ENCODE measurements at regions not wholly inside any gene's neighbourhood (a gene's known extent, or its start where the extent isn't known, plus 50 kb on each side); places are given as distances from the start of the nearest gene placed in this dataset.

DNA sequence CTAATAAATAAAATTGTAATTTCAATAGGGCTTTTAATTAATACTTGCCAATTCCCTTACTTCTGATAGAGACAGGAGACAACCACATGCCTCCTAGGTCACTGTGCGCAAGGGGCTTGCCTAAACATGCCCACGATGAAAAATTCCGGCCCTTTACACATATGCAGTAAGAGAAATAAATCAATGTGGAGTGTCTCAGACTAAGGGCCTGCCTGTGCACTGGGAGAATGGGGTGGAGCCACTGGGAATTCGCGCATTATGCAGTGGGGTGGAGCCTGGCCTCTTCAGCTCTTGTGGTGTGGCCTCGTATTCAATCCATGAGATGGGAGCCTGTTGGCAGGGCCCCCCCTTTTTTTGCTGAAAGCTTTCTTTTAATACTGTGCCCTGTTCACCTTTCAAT is 484.5 kb downstream of the PDGFC start:
- DNase-seq, result no peak

DNA sequence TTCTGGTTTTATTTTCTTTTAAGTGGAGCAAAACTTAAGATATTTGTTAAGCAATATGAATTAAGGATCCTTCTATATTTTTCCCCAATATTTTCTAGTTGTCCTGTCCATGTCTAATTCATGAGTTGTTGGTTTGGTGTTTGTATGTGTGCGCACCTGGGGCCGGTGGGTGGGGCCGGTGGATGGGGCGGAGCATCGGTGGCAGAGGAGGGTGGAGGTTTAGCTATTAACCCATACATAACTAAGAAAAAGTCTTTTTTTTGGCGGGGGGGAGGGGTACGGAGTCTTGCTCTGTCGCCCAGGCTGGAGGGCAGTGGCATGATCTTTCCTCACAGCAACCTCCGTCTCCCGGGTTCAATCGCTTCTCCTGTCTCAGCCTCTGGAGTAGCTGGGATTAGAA is 489.8 kb downstream of the PDGFC start:
- no peak for DNase-seq

DNA sequence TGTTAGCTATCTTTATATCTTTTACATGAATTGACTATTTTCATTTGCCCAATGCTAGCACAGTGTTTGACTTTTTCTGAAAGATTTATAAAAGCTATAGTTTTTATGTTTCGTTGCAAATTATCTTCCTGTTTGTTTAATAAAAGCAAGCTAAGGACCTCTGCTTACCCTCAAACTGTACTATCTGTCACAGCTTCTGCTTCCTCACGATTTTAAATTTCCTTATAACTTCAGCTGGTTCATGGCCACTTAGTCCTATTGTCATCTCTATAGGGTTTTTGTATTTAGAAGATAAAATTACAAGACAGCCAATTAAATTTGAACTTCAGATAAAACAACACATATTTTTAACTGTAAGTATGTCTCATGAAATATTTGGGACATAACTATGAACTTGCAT is 494.0 kb downstream of the PDGFC start:
- no peak for DNase-seq

DNA sequence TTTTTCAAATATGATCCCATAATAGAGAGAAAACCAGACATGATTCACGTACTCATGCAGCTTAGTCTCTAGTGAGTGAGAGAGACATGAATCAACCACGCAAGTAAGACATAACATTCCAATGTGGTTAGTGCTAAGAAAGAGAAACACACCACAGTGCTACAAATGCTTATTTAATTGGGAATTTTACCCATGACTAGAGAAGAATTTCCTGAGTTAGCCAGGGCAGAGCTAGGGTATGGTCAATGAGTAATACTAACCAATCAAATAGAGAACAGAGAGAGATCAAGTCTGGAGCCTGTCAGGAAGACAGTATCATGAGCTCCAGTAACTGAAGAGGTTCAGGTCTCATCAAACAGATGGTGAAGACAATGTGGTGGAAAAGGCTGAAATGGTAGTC is 495.2 kb downstream of the PDGFC start:
- DNase-seq, result no peak

DNA sequence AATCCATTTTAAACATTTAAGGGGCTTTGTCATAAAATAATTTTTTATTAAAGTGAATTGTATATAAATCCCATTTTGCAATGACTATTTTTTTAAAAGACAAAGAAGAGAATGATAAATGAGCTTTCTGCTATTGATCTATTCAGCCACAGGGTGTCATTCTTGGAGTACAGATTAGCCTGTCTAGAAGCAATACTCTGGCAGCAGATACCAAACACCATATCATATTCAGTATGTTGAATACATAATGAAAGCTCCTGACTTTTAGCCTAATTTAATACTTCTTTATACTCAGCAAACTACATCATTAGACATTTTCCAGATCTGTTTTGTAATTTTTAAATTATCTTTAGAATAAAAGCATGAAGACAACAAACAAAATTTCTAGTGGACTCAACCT is 496.3 kb downstream of the PDGFC start:
- peak; percentile 27 for DNase-seq

DNA sequence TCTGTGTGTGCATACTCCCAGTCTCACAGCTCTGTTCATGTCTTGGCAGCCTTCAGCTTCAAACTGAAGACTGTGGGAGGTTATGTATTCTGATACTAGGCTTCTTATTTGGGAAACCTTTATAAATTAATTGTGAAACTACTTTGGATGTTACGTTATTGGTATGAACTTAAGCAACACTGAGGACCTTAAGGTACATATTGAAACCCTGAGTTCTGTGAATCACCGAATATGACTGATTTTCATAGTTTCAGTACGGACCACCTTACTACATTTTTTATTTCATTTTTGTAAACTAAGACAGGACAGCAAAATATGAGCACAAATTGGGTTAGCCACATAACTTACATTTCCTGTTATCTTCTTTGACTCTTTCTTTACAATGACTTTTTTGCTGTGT is 498.4 kb downstream of the PDGFC start:
- no peak for DNase-seq

DNA sequence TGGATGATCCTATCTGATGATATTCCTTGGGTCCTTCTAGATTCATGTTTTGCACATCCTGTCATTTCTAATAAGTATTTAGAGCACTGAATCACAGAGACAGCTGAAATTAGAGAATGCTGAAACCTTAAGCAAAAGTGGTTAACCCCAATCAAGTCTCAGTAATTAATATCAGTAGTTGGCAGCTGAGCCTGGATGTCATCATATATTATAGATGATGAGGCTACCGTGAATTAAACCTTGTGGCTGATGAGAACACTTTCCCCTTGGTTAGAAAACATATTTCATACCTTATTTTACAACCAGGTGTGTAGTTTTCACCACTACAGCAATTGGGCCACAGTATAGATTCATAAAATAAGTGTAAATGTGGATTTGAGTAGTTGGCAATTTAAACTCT is 499.0 kb downstream of the PDGFC start:
- DNase-seq, result no peak

DNA sequence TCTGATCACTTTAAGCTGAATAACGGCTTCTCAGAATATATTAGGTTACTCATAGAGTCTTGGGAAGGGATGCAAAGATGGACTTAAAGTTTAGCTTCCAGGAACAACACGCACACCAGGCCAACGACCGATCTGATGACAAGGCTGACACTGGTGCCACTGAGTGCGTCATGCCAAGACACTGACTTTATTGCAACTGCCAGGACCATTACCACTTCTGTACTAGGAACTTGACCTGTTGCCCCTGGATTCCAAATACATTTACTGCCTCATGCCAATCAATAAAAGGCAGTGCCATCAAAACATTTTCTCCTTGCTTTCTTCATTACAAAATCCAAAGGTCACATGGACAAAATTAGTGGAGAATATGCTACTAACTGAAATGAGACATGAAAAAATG is 505.9 kb upstream of the CTSO start:
- DNase-seq, result no peak

DNA sequence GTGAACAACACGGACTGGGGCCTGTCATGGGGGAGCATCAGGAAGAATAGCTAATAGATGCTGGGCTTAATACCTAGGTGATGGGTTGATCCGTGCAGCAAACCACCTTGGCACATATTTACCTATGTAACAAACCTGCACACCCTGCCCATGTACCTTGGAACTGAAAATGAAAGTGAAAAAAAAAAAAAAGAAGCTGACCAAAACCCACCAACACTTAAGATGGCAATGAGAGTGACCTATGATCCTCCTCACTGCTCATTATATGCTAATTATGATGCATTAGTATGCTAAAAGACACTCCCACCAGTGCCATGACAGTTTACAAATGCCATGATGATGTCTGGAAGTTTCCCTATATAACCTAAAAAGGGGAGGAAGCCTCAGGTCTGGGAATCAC is 503.2 kb upstream of the CTSO start:
- no peak for DNase-seq

DNA sequence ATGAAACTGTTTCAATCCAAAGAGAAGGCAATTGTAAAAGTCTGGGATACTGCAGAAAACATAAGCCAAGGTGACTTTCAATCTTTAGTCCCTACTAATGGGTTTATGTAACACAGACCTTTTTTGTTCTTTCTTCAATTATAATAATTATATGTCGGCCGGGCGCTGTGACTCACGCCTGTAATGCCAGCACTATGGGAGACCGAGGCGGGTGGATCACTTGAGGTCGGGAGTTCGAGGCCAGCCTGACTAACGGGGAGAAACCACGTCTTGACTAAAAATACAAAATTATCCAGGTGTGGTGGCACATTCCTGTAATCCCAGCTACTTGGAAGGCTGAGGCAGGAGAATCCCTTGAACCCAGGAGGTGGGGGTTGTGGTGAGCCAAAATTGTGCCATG is 489.8 kb upstream of the CTSO start:
- no peak for DNase-seq

DNA sequence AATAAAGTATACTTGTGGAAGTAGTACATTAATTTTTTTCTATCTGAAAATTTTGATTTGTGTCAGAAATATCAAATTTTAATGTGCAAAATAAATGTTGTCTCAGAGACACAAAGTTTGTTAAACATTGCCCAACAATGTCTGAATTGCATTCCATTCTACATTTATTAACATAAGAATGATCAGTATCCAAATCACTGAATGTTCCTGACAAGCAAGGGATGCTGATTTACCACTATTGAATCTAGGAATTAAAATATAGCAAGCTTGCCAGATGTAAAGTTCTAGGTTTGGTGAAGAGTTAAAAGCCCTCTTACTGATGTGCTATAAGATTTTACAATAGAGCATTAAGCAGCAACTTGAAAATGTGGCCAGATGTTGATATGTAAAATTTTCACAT is 489.2 kb upstream of the CTSO start:
- DNase-seq, result no peak

DNA sequence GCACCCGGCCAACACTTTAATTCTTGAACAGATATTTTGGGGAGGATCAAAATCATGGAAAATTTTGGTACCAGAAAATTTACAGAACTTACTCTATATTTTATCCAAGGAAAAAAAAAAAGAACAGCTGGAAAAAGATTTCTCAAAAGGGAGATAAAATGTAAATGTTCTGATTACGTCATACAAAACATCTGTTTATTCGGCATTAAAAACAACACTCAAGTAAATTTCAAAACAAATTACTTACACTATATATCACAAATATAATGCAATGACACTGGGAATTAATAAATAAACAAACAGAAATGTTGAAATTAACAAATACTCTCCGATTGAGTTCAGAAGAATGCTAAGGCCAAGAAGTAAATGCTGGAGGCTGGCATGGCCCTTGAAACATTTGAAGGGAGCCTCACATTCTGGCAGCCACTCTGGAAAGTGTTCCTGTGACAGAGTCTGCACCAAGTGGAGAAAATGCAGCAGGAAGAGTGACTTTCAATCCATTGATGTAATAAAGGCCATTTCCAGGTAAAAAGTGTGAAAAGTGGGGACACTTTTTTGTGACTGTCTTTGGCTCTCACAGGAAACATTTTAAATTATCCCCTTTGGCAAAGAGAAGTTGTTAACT is 486.0 kb upstream of the CTSO start:
- no peak for DNase-seq

DNA sequence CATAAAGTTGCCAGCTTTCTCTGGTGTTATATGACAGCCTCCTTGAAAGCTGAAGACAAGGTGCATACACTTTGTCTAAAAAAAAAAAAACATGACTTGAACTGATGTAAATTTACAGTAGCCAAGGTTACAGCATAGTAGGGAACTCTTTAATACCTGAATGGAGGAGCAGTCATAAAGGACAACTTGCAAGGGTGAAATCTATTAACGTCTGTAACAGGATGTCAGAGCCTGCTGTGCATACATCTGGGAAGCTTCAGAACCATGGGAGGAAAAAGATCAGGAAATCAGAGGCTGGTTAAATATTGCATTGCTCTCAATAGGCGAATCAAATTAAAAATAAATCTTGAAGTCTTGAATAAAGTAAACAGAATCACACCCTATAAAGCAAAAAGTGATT is 484.0 kb upstream of the CTSO start:
- DNase-seq, result no peak

DNA sequence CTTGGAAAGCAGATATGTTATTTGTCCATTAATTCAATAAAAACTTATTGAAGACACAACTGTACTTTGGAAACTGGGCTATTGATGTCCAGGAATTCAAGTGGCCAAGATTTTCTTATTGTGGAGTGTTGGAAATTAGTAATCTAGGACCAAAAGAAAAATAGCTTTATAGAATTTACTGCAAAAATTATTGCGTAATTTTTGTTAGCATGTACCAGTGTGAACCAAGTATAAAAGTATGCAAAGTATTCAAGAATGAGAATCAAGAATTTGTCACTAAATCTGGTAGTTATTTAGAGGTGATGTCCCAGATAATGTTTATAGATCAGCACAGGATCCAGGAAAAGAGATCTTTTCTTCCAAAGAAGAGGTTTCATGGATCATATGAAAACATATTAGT is 468.9 kb upstream of the CTSO start:
- no peak for DNase-seq

DNA sequence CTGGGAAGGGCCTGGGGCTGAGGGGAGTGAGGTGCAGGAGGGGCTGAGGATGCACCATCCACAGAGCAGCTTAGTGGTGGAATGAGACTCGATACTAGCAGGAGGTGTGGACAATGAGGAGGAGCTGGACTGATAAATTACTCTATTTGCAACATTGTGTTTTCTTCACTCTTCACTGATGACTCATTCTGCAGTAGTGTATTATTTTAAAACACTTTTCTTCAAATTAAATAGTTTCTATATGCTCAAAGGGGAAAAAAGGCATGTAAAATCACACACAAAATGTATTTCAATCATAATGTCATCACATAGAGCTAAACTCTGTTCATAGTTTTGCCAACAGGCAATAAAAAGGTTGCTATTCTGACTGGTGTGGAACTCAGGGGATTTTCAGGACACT is 467.0 kb upstream of the CTSO start:
- no peak for DNase-seq

DNA sequence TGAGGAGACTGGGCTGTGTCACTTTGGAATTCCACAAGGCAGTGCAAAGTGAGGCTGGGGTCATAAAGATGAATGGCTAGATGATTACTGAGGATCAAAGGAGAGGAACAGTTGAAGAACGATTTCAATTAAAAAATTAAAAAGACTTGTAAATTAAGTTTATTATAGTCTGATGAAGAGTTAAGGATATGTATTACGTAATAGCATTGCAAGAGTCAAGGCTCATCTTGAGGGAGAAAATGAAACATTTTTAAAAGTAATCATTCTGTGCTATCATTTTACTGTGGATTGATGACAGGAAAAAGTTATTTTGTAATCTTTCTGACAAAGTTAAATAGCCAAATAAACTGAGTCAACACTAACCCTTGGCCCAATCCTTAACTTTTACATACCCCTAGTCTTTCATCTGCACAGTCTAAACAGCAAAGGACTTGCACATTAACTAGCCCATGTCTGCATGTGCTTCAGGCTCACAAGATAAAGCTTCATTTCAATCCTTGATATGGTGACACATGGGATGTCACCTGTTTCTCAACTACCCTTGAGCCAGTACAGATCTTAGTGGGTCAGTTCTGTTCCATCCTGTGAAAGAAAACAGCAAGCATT is 465.5 kb upstream of the CTSO start:
- DNase-seq, result no peak

DNA sequence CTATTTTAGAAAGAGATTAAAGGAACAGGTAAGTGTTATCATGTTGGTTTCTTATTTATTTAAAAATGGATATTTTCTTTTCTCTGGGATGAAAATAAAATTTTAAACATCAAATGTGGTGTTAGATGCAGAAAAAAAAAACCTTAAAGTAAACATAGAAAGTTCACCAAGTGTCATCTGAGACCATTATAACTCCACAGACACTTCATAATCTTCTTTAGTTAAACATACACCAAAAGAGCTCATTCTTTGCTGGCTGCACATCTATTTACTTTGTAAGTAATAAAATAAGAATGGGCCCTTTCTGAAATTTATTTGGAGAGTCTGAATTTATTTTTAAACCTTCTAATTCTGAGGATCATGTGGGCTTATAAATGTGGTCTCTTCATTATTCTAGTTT is 460.7 kb upstream of the CTSO start:
- no peak for DNase-seq

DNA sequence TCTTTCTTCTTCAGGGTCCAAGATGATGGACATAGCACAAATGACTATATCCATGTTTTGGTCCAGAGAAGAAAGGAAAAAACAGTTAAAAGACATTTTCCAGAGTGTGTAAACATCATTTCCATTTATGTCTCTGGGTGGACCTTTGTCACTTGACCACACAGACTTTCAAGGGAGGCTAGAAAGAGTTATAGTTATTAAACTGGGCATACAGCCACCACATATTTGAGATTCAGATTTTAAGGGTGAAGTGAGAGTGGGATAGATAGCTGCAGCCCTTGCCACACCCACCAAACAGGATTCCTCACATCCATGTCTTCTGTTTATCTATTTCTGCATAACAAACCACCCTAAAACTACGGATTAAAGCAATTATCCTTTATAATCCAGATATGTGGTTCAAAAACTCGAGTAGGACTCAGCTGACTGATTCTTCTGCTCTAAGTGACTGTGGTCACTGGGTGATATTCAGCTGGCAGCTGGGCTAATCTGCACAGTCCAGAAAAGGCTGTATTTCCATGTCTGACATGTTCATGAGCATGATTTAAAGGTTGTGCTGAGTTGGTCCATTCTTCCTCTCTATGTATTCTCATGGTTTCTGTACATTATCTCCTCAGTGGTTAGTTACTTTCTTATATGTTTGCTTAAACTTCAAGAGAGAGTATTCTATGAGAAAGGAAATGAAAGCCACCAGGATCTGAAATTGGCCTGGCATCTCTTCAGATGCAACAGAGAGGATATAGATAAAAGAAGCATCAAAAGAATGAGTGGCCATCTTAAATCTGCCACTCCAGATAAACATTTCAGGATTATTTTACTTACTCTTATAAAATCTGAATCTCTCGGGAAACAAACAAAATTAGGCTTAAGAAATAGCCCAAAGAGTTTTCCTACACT is 459.8 kb upstream of the CTSO start:
- DNase-seq, result no peak

DNA sequence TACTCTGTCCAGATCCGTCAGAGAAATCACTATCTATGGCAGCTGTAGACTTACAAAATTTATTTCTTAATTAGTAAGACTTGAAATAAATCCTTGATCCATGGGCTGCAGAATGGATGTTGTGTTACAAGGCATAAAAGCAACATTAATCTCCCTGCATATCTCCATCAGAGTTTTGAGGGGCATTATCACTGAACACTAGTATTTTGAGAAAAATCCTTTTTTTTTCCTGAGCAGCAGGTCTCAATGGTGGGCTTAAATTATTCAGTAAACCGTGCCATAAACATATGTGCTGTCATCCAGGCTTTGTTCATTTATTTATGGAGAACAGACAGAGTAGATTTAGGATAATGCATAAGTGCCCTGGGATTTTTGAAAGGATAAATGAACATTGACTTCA is 457.9 kb upstream of the CTSO start:
- DNase-seq, result no peak

DNA sequence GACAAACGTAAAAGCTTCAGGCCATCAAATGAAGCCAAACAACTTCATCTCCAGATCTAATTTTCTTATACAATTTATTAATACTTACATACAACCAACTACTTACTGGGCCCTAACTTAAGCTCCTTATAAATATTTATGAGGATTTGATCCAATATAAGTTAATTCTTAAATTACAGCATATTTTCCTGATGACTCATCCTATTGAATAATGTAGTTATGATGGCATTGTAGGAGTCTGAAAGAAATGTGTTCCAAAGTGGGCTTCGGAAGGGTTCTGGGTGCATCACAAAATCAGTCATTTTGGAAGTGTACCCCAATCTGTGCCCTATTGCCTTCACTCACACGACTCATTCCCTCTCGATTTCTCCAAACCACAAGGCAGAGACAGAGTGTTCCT is 455.1 kb upstream of the CTSO start:
- DNase-seq, result no peak

DNA sequence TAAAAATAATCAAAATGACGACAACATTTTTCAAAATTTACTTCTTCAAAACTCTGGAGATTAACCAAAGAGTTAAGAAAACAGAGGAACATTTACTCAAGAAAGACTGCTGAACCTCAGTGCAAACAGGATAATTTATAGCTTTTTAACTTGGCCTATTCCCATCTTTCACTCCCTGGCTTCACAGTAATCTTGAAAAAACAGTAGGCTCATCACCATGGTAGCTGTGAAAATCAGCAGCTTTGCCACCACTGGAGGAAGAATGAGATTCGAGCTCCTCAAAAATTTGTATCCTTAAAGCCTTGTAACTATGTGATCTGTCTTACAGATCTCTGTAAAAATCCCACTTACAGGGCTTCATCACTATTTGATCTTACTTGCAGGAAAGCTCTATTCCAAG is 447.7 kb upstream of the CTSO start:
- no peak for DNase-seq

DNA sequence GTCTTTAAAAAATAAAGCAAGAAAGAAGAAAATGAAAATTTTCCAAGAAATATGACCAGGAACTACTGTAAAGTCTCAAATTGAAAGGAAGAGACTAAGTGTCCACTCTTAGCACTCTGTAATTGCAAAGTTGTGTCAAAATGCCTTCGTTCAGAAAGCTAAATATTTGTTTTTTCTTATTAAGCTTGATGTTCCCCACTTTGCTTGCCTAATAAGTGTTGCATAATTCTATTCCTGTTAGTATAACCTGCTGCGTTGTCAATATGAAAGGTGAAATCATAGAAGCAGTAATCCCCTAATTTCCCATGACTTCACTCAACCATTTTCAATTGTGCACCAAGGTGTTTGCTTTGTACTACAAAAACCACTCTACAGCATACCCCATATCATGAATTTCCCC is 442.9 kb upstream of the CTSO start:
- DNase-seq, result no peak

DNA sequence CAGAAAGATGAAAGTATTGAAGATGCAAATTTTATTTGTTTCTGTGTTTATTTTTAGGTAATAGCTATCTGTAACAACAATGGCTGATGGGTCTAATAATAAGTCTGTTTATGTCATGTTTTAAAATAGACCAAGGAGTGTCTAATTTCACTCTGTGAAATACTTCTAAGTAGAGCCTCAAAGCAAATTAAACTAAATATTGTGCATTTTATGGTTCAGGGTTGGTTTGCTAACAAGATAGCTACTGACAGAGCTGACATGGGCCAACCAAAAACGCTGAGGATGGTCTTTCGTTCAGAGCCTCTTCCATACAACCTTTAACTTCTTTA is 437.6 kb upstream of the CTSO start:
- DNase-seq, result no peak

DNA sequence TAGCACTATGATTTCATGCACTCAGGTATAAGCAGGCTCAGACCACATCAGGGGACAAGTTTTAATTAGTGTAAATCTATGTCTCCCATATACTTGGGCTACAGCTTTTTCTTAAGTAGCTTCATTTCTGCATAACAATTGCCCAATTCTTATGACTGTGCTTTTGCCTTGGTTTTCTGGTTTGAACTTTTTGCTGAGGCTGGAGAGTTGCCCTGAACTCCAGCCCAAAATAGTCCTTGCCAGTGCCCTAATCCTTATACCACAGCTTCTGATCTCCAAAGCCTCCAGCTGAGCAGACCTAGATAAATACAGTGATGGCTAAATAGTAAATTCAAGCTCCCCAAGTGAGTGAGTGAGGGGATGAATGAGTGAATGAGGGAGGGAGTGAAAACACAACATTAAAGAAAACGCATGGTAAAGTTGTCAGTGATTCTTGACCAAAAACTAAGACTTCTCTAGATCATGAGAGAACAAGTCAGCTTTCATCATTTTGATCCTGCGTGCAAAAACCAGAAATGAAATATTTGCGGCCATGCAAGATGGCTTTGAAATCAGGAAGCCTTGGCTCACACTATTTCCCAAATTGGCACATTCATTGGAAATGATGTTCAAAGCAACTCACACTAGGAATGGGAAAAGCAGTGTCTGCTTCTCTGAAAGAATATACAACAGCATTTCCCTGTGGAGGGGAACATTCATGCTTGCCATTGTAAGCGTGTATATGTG is 437.1 kb upstream of the CTSO start:
- DNase-seq, result no peak

Measured in midbrain (tissue), 1 donor.